T-helper 2 cell treated with Interferon-gamma antibody and Interleukin-4, amounts not matched to agents 5 μg/mL and 100 μg/mL, for 36 hours (primary cell): ENCODE measurements at regions not wholly inside any gene's neighbourhood (a gene's known extent, or its start where the extent isn't known, plus 50 kb on each side); places are given as distances from the start of the nearest gene placed in this dataset.

Source experiments
- DNase-seq: peaks from one replicate; pipeline ENCODE4 v3.0.0; 2021; ENCODE audit warnings: low spot score
- H3K27ac Mint-ChIP-seq: one replicate; pipeline ENCODE4 v1.8.0; 2021; ENCODE audit warnings: mild to moderate bottlenecking, mixed read lengths
- H3K27me3 Mint-ChIP-seq: one replicate; pipeline ENCODE4 v1.8.0; 2021; ENCODE audit warnings: low read depth, mixed read lengths
- H3K36me3 Mint-ChIP-seq: one replicate; pipeline ENCODE4 v1.8.0; 2021; ENCODE audit warnings: low read depth, mixed read lengths
- H3K4me1 Mint-ChIP-seq: one replicate; pipeline ENCODE4 v1.8.0; 2021; ENCODE audit warnings: low read depth, mixed read lengths
- H3K4me3 Mint-ChIP-seq: one replicate; pipeline ENCODE4 v1.8.0; 2022; ENCODE audit warnings: mild to moderate bottlenecking, moderate library complexity, mixed read lengths
- H3K9me3 Mint-ChIP-seq: one replicate; pipeline ENCODE4 v1.8.0; 2021; ENCODE audit warnings: mixed read lengths

DNA sequence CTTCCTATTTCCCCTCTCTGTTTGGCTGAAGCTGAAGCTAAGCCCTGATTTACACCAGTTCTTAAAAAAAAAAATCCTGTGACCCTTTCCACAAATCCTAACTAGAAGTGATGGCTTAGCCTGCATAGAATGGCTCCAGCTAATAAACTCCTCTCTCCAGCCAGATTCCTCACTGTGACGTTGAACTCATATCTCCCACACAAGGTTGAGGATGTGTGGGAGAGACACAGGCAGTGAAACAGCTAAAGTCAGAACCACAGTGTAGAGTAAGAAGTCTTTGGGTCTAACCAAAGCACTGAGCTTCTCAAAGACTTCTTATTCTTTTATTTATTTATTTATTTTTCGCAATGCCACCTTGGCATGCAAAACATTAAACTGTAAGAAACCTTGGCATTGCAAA lies 268.3 kb downstream of the SNX13 start:
- peaks cover 8% of the 10 kb centered on the region for H3K27me3 Mint-ChIP-seq
- H3K36me3 Mint-ChIP-seq, result no peaks in the 10 kb centered on the region
- DNase-seq, result no peak
- no peak overlapping the region for H3K27ac Mint-ChIP-seq
- H3K4me1 Mint-ChIP-seq, result peaks cover 10% of the 10 kb centered on the region
- no peaks in the 10 kb centered on the region for H3K9me3 Mint-ChIP-seq
- H3K4me3 Mint-ChIP-seq, result no peak overlapping the region

DNA sequence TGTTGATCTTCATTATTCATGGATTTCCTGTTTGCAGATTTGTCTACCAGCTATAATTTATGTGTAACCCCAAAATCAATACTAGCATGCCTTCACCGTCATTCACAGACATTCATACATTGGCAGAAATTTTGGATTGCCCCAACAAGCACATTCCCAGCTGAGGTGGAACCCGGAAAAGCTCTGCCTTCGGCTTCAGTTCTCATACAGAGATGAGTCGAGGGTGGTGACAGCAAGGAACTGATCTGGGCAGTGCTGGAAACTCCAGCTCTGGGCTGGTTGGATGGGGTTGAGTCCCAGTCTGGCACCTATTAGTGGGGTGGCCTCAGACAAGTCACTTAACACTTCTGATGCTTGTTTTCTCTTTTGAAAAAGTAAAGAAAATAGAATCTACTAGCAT lies 267.5 kb downstream of the SNX13 start:
- no peak for DNase-seq
- no peaks in the 10 kb centered on the region for H3K36me3 Mint-ChIP-seq
- peaks cover 10% of the 10 kb centered on the region for H3K27me3 Mint-ChIP-seq
- H3K9me3 Mint-ChIP-seq, result no peaks in the 10 kb centered on the region
- no peak overlapping the region for H3K4me3 Mint-ChIP-seq
- peaks cover 10% of the 10 kb centered on the region for H3K4me1 Mint-ChIP-seq
- H3K27ac Mint-ChIP-seq, result no peak overlapping the region

- no peak for DNase-seq
- H3K36me3 Mint-ChIP-seq, result no peaks in the 10 kb centered on the region
- H3K9me3 Mint-ChIP-seq, result no peaks in the 10 kb centered on the region
- no peak overlapping the region for H3K27ac Mint-ChIP-seq
- peaks cover 9% of the 10 kb centered on the region for H3K27me3 Mint-ChIP-seq
- H3K4me1 Mint-ChIP-seq, result peaks cover 10% of the 10 kb centered on the region
- no peak overlapping the region for H3K4me3 Mint-ChIP-seq
These were observed 265.9 kb downstream of the SNX13 start for GRCh38 chr7:17674166-17674942.

DNA sequence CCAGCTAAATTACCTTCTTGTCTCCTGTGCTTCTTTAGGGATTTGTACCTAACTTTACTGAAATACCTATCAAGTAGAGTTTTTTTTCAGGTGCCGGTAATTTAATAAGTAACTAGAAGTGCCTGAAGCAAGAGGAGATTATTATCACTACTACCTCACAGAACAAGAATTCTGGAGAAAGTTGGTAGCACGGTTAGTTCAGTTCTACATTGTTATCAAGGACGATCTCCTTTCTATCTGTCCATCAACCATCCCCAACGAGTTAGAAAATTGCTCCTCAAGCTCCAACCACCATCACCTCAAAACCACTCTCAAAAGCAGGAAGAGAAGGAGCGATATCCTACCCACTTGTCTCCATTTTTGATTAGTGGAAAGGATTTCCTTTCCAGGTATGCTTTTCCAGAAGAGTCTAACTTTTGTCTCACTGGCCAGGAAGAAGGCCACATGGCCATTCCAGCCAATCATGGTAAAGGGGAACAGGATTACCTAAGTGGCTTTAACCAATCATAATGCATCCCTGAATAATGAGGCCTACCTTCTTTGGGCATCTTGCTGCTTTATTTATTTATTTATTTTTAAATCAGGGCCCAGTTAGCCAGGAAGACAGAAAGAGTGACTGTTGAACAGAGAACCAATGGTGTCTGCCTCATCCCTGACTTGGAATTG lies 265.2 kb downstream of the SNX13 start:
- no peak for DNase-seq
- Mint-ChIP-seq H3K27ac (no peak overlapping the region), H3K4me3 (no peak overlapping the region), H3K36me3 (no peaks in the 10 kb centered on the region), H3K9me3 (no peaks in the 10 kb centered on the region), H3K4me1 (peaks cover 10% of the 10 kb centered on the region), H3K27me3 (peaks cover 7% of the 10 kb centered on the region)

GRCh38 chr7:17677408-17677807 lies 262.9 kb downstream of the SNX13 start:
- DNase-seq, result no peak
- Mint-ChIP-seq H3K4me3 (no peak overlapping the region), H3K27ac (no peak overlapping the region), H3K9me3 (no peaks in the 10 kb centered on the region), H3K27me3 (peaks cover 5% of the 10 kb centered on the region), H3K36me3 (no peaks in the 10 kb centered on the region), H3K4me1 (peaks cover 10% of the 10 kb centered on the region)

DNA sequence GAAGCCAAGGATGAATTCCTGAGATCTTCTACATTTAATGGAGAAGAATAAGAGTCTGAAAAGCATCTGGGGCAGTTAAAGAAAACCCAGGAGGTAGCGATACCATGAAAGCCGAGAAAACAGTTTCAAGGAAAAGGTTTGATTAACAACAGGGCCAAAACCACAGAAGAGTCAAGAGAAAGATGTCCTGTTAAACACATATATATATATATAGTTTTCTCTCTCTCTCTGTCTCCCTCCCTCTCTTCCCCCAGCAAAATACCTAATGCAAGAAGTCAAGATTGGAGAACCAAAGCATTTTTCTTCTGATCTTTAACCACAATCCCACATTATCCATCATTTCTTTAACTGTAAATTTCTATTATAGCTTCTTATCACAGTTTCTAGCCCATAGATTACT lies 261.4 kb downstream of the SNX13 start:
- H3K4me3 Mint-ChIP-seq, result no peak overlapping the region
- no peaks in the 10 kb centered on the region for H3K36me3 Mint-ChIP-seq
- H3K27me3 Mint-ChIP-seq, result peaks cover 9% of the 10 kb centered on the region
- H3K4me1 Mint-ChIP-seq, result peaks cover 10% of the 10 kb centered on the region
- H3K27ac Mint-ChIP-seq, result no peak overlapping the region
- no peak for DNase-seq
- no peaks in the 10 kb centered on the region for H3K9me3 Mint-ChIP-seq

DNA sequence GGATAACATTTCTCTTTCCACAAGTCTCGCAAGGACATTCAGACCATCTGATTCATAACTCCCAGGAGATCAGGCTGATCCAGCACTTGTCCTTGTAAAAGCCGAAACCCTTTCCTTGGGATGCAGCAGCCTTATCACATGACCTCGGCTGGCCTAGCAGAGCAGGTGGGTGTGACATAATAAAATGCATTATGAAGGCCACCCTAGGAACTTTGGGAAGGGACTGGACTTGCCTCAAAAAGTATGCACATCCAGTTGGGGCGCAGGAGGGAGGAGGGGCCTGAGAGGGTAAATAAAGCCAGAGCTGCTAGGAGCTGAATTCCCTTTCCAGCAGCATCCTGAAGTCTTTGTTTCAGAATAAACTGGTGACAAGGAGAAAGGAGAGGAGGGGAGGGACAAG lies 260.8 kb downstream of the SNX13 start:
- DNase-seq, result no peak

DNA sequence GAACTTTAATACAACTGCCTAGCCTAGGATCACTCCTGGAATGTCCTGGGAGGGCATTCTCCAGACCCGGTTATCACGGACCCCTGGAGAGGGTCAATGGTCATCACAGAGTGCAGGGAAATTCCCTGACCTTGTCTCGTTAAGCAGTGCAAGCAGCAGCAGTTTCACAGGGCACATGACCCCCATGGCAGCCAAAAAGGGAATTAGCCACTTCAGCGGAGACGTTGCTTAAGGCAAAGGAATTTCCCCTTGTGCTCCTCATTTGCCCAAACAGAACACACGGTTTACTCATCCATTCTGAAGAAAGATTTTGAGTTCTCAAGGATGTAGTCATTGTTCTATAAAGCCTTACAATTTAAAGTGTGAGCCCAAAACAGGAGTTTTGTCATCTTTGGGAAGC lies 260.3 kb downstream of the SNX13 start:
- H3K27ac Mint-ChIP-seq, result no peak overlapping the region
- no peak overlapping the region for H3K4me3 Mint-ChIP-seq
- H3K9me3 Mint-ChIP-seq, result no peaks in the 10 kb centered on the region
- no peak for DNase-seq
- no peaks in the 10 kb centered on the region for H3K36me3 Mint-ChIP-seq
- H3K4me1 Mint-ChIP-seq, result peaks cover 2% of the 10 kb centered on the region
- peaks cover 9% of the 10 kb centered on the region for H3K27me3 Mint-ChIP-seq

More for the DNA sequence above, 260.8 kb downstream of the SNX13 start:
- H3K36me3 Mint-ChIP-seq, result no peaks in the 10 kb centered on the region
- H3K4me1 Mint-ChIP-seq, result peaks cover 7% of the 10 kb centered on the region
- no peak overlapping the region for H3K4me3 Mint-ChIP-seq
- no peaks in the 10 kb centered on the region for H3K9me3 Mint-ChIP-seq
- H3K27ac Mint-ChIP-seq, result no peak overlapping the region
- H3K27me3 Mint-ChIP-seq, result peaks cover 9% of the 10 kb centered on the region

DNA sequence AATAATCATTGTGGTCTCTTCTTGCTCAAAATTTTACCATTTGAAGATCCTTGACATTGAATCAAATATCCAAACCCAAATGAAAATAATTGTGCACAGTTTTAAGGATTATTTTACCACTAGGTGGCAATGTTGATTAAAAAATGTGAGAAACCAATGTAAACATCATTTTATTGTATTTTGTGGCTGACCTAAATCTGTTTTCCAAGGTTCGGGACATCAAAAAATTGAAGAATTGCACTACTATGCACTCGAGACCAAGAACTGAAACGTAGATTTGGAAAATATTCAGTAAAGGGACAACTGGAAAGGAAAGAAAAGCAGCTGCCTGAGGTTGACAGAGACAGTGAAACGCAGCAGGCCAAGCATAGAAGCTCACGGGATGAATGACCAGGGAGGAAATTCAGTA lies 259.3 kb downstream of the SNX13 start:
- Mint-ChIP-seq H3K27me3 (peaks cover 9% of the 10 kb centered on the region), H3K4me1 (no peaks in the 10 kb centered on the region), H3K4me3 (no peak overlapping the region), H3K36me3 (no peaks in the 10 kb centered on the region), H3K9me3 (no peaks in the 10 kb centered on the region), H3K27ac (no peak overlapping the region)
- no peak for DNase-seq

GRCh38 chr7:17681965-17682364 lies 258.3 kb downstream of the SNX13 start:
- H3K9me3 Mint-ChIP-seq, result no peaks in the 10 kb centered on the region
- H3K27ac Mint-ChIP-seq, result no peak overlapping the region
- H3K27me3 Mint-ChIP-seq, result peaks cover 9% of the 10 kb centered on the region
- H3K4me1 Mint-ChIP-seq, result no peaks in the 10 kb centered on the region
- no peak for DNase-seq
- no peak overlapping the region for H3K4me3 Mint-ChIP-seq
- no peaks in the 10 kb centered on the region for H3K36me3 Mint-ChIP-seq

DNA sequence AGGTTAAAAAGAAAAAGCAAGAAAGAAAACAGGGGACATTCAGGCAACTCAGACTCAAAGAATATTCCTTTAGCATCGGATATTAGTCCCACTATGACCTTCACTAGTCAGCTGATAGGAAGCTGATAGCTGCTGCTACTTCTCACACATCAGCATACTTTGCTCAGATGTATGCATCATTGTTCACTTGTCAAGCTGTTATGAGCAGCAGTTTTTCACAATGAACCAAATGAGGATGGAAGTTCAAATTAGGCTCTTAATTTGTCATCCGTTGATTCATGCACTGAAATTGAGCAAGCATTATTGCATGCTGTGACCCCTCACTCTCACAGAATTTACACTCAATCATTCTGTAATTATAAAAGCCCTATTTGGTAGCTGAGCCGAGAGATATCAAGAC lies 257.7 kb downstream of the SNX13 start:
- Mint-ChIP-seq H3K4me1 (no peaks in the 10 kb centered on the region), H3K9me3 (no peaks in the 10 kb centered on the region), H3K27me3 (peaks cover 8% of the 10 kb centered on the region), H3K36me3 (no peaks in the 10 kb centered on the region), H3K27ac (no peak overlapping the region), H3K4me3 (no peak overlapping the region)
- no peak for DNase-seq

DNA sequence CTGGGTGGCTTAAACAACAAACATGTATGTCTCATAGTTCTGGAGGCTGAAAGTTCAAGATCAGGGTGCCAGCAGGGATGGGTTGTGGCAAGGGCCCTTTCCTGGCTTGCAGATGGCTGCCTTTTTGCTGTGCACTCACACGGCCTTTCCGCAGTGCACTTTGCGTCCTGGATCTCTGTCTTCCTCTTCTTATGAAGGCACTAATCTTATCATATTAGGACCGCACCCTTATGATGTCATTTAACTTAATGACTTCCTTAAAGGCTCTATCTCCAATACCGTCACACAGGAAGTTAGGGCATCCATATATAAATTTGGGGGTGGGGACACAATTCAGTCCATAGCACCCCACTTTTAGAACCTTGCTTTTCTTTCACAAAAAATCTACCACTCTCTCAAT lies 255.2 kb downstream of the SNX13 start:
- no peaks in the 10 kb centered on the region for H3K4me1 Mint-ChIP-seq
- no peak for DNase-seq
- no peaks in the 10 kb centered on the region for H3K9me3 Mint-ChIP-seq
- H3K27me3 Mint-ChIP-seq, result peaks cover 4% of the 10 kb centered on the region
- H3K36me3 Mint-ChIP-seq, result no peaks in the 10 kb centered on the region
- no peak overlapping the region for H3K27ac Mint-ChIP-seq
- H3K4me3 Mint-ChIP-seq, result no peak overlapping the region

DNA sequence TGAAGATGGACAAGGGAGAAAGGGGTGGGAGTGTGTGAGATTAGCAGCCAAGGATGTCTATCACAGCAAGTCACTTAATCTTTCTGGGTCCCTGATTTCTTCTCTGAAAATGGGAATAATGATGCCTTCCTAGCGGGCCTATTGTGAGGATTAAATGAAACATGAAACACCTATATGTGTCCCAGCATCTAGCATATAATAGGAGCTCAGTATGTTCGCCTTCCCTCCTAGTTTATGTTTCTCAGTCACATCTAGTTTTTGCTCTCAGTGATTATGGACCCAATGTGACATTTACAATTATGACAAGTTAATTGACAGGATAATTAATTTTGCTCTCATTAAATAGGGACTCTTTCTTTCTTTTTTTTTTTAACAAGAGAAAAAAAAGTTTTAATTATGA lies 252.9 kb downstream of the SNX13 start:
- H3K27me3 Mint-ChIP-seq, result peaks cover 4% of the 10 kb centered on the region
- no peak for DNase-seq
- no peaks in the 10 kb centered on the region for H3K4me1 Mint-ChIP-seq
- H3K27ac Mint-ChIP-seq, result no peak overlapping the region
- H3K36me3 Mint-ChIP-seq, result no peaks in the 10 kb centered on the region
- no peaks in the 10 kb centered on the region for H3K9me3 Mint-ChIP-seq
- no peak overlapping the region for H3K4me3 Mint-ChIP-seq

DNA sequence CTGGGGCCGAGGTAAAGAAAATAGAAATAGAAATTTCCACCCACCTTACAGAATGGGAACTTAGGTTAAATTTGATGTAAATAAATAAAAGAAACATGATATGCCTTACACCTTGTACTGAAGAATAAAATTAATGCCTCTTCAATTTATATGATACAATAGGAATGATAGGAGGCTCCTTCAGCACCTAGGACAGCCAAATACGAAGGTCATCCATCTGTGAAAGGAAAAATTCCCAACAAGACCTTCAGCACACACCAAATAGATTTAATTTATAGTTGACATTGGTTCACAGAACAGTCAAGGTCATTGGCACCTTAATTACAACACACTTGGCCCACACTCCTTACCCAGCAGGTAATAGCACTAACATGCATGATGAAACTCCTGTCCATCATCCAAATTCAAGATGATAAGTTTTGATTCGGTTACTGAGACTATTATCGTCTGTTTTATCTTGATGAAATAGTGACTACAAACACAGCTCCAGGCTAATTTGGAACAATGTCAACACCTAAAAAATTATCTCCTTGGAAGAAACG lies 250.9 kb downstream of the SNX13 start:
- H3K36me3 Mint-ChIP-seq, result no peaks in the 10 kb centered on the region
- H3K9me3 Mint-ChIP-seq, result no peaks in the 10 kb centered on the region
- H3K4me1 Mint-ChIP-seq, result no peaks in the 10 kb centered on the region
- H3K27me3 Mint-ChIP-seq, result no peaks in the 10 kb centered on the region
- no peak for DNase-seq
- no peak overlapping the region for H3K27ac Mint-ChIP-seq
- H3K4me3 Mint-ChIP-seq, result no peak overlapping the region
